ENCODE measurements at regions not wholly inside any gene's neighbourhood (a gene's known extent, or its start where the extent isn't known, plus 50 kb on each side); places are given as distances from the start of the nearest gene placed in this dataset.
"Not testable (repeated sequence)": the region's sequence is repeated elsewhere in the genome, so short reads cannot be mapped to it uniquely, and the experiment has no call there.

DNA sequence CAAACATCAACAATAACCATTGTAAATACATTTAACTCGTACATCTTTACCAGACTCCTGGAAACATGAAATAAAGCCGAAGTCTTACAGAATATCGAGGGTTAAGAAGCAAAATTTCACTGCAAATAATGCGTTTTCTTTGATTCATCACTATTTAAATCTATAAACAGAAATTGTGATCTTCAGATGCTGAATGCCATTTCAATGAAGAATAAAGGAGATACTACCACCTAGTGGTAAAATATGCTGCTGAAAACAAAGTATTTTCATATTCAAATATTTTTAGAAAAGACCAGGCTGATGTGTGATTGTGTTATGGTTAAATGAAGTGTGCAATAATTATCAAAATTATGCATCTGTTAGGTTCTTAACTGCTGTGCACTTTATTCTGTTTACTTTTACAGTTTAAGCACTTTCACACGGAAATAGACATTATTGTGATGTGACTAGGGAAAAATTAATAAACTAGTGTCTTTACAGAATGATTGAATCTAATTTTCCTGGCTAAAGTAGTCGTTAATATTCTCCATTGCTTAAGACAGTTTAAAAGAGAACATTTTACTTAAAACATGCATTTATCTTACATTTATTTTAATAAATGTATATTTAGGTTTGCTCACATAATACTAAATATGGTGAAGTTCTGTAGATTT is 1093.1 kb downstream of the MRPL39 start:
- DNase-seq (ENCODE audit: low read depth), result peak; percentile 6

GRCh38 chr21:24509131-24509530 is 1098.2 kb downstream of the MRPL39 start:
- no peak for DNase-seq (ENCODE audit: low read depth)

- no peak for DNase-seq (ENCODE audit: low read depth)
These were observed 1120.3 kb downstream of the MRPL39 start for GRCh38 chr21:24486973-24487372.

DNA sequence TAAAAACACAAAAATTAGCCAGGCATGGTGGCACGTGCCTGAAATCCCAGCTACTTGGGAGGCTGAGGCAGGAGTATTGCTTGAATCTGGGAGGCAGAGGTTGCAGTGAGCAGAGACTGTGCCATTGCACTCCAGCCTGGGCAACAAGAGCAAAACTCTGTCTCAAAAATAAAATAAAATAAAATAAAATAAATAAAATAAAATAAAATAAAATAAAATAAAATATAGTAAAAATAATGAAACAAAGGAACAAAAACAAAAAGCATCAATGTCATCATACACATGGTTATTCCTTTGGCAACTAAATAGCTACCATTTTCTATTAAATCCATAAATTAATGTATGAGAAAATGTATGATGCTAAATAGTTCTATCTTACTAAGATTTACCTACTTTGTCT is 1123.9 kb downstream of the MRPL39 start:
- DNase-seq (ENCODE audit: low read depth), result not testable (repeated sequence)

DNA sequence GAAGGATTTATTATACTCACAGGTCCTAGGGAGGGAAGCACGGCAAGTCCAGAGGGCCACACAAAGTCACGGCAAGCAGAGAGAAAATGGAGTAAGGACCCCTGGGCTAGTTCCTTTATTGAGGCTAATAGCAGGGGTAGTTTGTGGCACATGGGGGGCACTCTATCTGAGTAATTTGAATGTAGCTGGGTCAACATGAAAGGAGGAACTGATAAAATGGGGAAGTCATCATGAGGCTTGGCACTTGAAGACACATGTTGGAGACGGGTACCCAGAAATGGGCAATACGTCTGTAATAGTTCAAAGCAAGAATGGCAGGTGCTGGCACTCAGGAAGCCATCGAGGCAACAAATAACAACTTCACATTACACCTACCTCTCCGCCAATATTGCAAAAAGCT is 1136.4 kb downstream of the MRPL39 start:
- DNase-seq (ENCODE audit: low read depth), result no peak

GRCh38 chr21:24456358-24456757 is 1150.9 kb downstream of the MRPL39 start:
- DNase-seq (ENCODE audit: low read depth), result no peak

DNA sequence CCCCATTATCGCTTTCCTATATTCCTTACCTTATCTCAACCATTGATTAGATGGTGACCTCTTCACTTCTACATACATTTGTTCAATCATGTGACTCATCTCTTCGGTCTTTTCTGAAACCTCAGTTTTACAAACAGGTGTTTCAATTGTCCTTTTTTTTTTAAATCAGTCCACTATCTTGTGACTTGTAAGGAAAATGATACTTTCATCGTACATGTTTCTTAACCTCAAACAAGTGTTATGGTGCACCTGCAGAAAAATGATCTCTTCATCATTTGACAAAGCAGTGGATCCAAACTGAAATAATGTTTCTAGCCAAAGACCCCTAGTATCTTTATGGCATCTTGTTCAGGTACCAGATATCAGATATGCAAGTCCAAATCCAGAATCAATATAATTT is 1157.2 kb downstream of the MRPL39 start:
- DNase-seq (ENCODE audit: low read depth), result no peak

DNA sequence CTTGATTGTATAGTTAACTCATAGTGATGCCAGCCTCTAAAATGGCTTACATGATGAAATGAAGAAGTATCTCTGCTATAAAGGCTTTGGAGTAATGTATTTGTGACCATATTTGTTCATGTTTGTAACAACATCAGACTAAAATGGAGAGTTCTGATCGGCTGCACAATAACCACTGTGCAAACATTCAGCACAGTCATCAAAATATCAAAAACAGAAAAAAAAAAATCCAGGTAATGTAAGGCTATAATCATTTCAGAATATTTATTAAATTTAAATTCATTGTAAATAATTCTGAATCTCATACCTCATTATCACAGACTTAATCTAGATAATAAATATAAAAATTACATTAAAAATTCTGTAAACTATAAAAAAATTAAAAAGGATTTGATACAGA is 1161.8 kb downstream of the MRPL39 start:
- no peak for DNase-seq (ENCODE audit: low read depth)

DNA sequence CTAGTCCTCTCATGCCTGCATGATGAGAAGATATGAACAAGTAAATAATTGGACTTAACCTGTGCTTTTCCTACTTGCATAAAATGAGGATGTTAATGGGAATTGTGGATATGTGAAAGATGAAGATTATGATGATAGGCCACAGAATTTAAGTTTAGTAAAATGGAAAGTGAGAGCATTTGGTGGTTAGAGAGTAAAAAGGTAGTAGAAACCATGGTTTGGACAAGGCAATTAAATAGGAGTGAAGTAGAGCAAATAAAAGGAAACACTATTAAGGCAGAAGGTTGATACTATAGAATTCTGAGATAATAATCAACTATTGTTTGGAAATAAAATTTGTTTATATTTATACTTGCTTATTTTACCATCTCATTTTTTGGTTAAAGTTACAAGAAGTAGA is 1162.5 kb downstream of the MRPL39 start:
- no peak for DNase-seq (ENCODE audit: low read depth)

DNA sequence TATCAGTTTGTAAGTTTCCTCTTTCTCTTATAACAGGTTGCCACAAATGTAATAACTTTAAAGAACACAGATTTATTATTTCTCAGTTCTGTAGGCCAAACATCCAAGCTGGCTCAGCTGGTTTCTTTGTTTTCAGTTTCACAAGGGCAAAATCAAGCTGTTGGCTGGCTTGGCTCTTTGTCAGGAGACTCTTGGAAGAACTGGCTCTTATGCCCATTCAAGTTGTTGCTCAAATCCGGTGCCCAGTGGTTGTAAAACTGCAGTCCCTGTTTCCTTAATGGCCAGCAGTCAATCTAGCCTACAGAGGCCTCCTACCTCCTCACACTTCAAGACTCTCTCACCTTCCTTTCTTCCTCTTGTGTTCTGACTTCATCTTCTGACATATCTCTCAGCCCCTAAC is 1171.0 kb downstream of the MRPL39 start:
- DNase-seq (ENCODE audit: low read depth), result no peak

DNA sequence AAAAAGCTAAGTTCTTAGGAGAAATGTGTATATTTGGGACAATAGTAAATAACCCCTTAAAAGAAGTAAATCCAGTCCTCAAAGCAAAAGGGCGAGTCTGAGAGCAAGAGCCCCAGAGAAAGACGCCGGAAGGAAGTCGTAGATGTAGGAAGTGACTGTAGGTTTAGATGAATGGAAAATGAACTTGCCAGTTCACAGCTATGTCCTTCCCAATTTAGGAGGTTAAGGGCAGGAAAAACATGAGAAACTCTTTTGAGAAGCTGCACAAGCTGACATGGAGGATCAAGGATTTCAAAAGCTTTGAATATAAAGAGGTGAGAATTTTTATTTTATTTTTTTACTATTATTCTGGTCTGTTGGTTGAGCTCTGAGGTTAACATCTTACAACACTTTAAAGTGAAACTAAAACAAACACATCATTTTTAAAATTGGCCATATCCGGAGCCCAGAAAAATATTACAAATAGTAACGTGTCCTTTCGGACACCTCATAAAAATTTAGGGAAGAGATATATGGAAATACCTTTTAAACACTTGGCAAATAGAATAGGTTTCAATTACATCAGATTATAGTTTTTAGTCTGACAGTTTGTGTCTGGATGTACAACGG is 1178.6 kb downstream of the MRPL39 start:
- peak; percentile 1 for DNase-seq (ENCODE audit: low read depth)

- no peak for DNase-seq (ENCODE audit: low read depth)
These were observed 1182.5 kb downstream of the MRPL39 start for GRCh38 chr21:24424776-24425175.

GRCh38 chr21:24423546-24423945 is 1183.7 kb downstream of the MRPL39 start:
- no peak for DNase-seq (ENCODE audit: low read depth)

DNA sequence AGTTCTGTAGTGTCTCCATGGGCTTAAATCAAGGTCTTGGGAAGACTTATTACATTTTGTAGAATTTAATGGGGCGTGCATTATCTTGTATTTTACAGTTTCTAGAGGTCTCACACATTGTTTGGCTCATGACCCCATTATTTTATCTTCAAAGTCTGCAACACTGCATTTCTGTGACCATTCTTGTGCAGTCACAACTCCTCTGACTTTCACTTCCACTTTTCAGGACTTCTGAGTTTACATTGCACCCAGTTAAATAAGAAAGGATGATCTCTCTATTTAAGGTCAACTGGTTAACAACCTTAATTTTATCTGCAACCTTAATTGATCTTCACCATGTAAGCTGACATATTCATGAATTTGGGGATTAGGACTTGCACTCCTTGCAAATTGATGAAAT is 1186.6 kb downstream of the MRPL39 start:
- no peak for DNase-seq (ENCODE audit: low read depth)

- DNase-seq (ENCODE audit: low read depth), result not testable (repeated sequence)
These were observed 1187.6 kb downstream of the MRPL39 start for GRCh38 chr21:24419641-24420040.

- no peak for DNase-seq (ENCODE audit: low read depth)
These were observed 1188.6 kb downstream of the MRPL39 start for GRCh38 chr21:24418671-24419070.

GRCh38 chr21:24411429-24411828 is 1195.9 kb downstream of the MRPL39 start:
- no peak for DNase-seq (ENCODE audit: low read depth)

DNA sequence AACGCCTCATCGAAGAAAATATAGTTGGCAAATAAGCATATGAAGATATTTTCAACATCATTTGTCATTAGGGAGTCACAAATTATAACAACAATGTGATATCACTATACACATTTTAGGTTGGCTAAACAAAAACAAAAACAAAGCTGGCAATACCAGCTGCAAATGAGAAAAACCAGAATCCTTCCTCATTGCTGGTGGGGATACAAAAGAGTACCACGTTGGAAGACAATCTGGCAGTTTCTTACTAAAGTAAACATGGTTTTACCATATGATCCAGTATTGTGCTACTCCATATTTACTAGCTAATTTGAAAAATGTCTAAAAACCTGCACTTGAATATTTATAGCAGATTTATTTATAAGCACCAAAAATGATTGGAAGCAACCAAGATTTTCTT is 1204.1 kb downstream of the MRPL39 start:
- no peak for DNase-seq (ENCODE audit: low read depth)

GRCh38 chr21:24395320-24395923 is 1211.9 kb downstream of the MRPL39 start:
- no peak for DNase-seq (ENCODE audit: low read depth)

- no peak for DNase-seq (ENCODE audit: low read depth)
These were observed 1232.1 kb downstream of the MRPL39 start for GRCh38 chr21:24375201-24375600.

DNA sequence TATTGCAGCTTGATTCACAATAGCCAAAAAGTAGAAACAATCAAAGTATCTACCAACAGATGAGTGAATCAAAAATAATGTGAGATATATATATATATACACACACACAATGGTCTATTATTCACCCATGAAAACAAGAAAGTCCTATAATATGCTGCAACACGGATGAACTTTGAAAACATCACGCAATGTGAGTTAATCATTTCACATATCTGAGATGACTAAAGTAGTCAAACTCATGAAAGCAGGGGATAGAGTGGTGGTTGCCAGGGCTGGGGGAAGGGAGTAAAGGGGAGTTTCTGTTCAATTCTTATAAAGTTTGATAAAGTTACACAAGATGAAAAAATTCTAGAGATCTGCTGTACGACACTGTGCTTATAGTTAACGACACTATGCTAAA is 1234.8 kb downstream of the MRPL39 start:
- no peak for DNase-seq (ENCODE audit: low read depth)

DNA sequence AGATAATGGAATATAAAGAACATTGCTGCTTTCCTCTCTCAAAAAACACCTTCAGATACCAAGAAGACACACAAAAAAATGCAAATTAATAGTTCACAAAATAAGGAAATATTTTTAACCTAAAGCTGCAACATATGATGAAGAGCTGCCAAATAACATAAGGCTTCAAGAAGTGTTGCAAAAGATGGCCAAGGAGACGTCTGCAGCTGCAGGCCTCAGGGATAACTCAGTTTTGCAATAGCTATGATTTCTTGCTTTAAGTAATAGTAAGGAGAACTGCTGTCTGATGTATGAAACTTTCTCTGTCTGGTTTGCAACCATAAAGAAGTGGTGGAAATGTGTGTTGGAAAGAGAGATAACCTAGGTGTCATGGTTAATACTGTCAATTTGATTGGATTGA is 1237.5 kb downstream of the MRPL39 start:
- no peak for DNase-seq (ENCODE audit: low read depth)

- DNase-seq (ENCODE audit: low read depth), result no peak
These were observed 1238.0 kb downstream of the MRPL39 start for GRCh38 chr21:24369278-24369677.

DNA sequence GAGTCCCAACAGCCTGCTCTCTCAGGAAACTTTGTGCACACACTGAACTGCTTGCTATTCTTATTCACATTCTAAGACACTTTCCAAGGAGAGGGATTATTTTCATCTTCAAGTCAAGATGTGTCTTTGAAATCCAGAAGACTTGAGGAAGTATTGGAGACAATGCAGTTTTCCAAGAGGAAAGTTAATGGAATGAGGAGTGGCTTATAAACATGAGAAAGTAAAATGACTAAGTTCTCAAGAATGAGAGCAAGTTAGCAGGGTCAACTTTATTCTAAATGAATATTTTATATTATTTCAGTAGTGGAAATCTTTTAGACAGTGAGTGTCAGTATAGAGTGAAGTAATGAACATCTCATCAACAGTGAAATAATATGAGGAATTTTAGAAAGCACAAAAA is 1239.3 kb downstream of the MRPL39 start:
- peak; percentile 13 for DNase-seq (ENCODE audit: low read depth)
